ENCODE measurements at regions not wholly inside any gene's neighbourhood (a gene's known extent, or its start where the extent isn't known, plus 50 kb on each side); places are given as distances from the start of the nearest gene placed in this dataset.

DNA sequence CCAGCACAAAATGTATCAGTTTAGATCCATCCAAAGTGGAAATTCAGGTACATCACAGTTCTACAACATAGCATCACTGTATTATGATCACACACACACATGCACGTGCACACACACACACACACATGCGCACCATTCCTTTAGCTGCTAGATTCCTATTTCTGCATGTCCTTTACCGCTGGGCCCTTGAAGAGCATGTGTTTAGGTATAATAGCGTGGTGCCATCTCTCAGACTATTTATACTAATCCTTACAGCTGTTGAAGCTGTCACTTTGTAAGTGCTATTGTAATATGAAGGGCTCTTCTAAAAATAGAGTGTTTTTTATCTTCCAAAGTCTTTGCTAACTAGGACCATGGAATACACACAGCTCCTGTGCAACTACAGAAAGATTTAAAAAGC is 308.8 kb upstream of the TRPC7 start:
- WGBS, 3 donors: 48 to 73% (median 59%) methylated on average over 4 of the region's 4 CpGs
- H3K9me3 ChIP-seq: no peaks in the 10 kb centered on the region
- H3K36me3 ChIP-seq (ENCODE audit: insufficient read depth in 1 of 2, low read depth in 1 of 2): no peaks in the 10 kb centered on the region
- H3K4me1 ChIP-seq: no peaks in the 10 kb centered on the region
- no peak for DNase-seq
- TF ChIP-seq, protein P1, sequence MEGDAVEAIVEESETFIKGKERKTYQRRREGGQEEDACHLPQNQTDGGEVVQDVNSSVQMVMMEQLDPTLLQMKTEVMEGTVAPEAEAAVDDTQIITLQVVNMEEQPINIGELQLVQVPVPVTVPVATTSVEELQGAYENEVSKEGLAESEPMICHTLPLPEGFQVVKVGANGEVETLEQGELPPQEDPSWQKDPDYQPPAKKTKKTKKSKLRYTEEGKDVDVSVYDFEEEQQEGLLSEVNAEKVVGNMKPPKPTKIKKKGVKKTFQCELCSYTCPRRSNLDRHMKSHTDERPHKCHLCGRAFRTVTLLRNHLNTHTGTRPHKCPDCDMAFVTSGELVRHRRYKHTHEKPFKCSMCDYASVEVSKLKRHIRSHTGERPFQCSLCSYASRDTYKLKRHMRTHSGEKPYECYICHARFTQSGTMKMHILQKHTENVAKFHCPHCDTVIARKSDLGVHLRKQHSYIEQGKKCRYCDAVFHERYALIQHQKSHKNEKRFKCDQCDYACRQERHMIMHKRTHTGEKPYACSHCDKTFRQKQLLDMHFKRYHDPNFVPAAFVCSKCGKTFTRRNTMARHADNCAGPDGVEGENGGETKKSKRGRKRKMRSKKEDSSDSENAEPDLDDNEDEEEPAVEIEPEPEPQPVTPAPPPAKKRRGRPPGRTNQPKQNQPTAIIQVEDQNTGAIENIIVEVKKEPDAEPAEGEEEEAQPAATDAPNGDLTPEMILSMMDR (IDR thresholded peaks at IDR 0.05): no peak
- intact Hi-C loops (cut with DNase I): no loop called here
- no peaks in the 10 kb centered on the region for H3K27me3 ChIP-seq (ENCODE audit: insufficient read depth in 3 of 3, low read length in 2 of 3)
- no peak overlapping the region for H3K4me3 ChIP-seq
- no peak overlapping the region for H3K27ac ChIP-seq
- ATAC-seq: peak in 3 of 4 donors; percentile 75 to 86 (median 78)

DNA sequence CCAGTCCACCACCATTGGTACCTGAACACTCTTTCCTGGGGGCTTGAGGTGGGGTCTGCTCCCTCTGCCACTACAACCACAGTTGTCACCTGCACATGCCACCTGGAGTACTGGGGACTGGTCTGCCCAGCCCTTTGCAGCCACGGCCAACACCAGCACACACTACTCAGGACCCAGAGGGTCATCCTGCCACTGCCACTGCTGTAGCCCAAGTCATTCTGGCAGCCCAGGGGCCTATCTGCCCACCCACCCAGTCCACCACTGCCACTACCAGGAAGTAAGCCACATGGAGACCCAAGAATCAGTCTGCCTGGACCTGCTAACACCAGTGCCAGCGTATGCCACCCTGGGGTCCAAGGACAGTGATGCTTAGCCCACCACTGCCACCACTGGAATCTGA is 302.4 kb upstream of the TRPC7 start:
- ATAC-seq: no peak
- whole genome bisulfite sequencing, 3 donors: 84 to 95% (median 93%) methylated on average over 2 of the region's 2 CpGs

DNA sequence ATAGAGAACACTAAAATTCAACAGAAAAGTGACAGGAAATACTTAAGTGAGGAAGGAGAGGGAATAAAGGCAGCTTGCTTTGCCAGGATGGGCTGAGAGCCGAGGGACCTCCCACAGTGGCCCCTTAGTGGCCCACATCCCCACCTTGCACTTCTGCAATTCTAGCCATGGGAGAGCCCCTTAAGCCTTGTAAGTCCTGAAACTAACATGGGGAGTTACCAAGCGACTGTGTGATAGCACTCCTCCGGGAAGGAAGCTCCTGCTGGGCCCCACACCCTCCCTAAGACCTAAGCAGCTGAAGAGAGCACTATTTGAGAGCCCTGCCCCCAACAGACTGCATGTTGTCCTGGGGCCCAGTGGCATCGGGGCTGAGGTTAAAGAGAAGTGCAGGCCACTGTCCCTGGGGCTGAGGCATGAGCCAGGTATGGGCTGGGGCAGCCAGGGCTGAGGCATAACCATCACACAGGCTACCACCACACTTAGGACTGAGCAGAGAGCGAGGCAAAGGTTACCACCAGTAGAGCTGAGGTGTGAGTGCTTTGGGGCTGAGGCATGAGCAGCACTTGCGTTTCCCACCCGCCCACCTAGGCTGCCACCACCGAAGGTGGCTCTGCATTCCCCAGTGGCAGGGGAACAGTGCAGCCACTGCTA is 301.8 kb upstream of the TRPC7 start:
- no peak for ATAC-seq
- intact Hi-C loops (cut with DNase I): no loop called here
- DNase-seq: no peak
- H3K27me3 ChIP-seq (ENCODE audit: insufficient read depth in 3 of 3, low read length in 2 of 3): peaks cover 0 to 2% (median 0%) of the 10 kb centered on the region in 3 donors
- H3K9me3 ChIP-seq: no peaks in the 10 kb centered on the region
- TF ChIP-seq, protein P1 (IDR thresholded peaks at IDR 0.05): no peak
- H3K27ac ChIP-seq: no peak overlapping the region
- no peak overlapping the region for H3K4me3 ChIP-seq
- WGBS, 3 donors: 54 to 59% (median 58%) methylated on average over 8 of the region's 8 CpGs
- H3K4me1 ChIP-seq: no peaks in the 10 kb centered on the region
- no peaks in the 10 kb centered on the region for H3K36me3 ChIP-seq (ENCODE audit: insufficient read depth in 1 of 2, low read depth in 1 of 2)

More for the DNA sequence above, 302.4 kb upstream of the TRPC7 start:
- intact Hi-C loops (cut with DNase I): no loop called here
- no peaks in the 10 kb centered on the region for H3K36me3 ChIP-seq (ENCODE audit: insufficient read depth in 1 of 2, low read depth in 1 of 2)
- H3K27me3 ChIP-seq (ENCODE audit: insufficient read depth in 3 of 3, low read length in 2 of 3): peaks cover 0 to 2% (median 0%) of the 10 kb centered on the region in 3 donors
- no peaks in the 10 kb centered on the region for H3K9me3 ChIP-seq
- H3K27ac ChIP-seq: no peak overlapping the region
- TF ChIP-seq, protein P1 (IDR thresholded peaks at IDR 0.05): no peak
- H3K4me3 ChIP-seq: no peak overlapping the region
- H3K4me1 ChIP-seq: no peaks in the 10 kb centered on the region
- DNase-seq: no peak

GRCh38 chr5:136665331-136665730 is 300.0 kb upstream of the TRPC7 start:
- no peaks in the 10 kb centered on the region for H3K9me3 ChIP-seq
- no peaks in the 10 kb centered on the region for H3K36me3 ChIP-seq (ENCODE audit: insufficient read depth in 1 of 2, low read depth in 1 of 2)
- no peaks in the 10 kb centered on the region for H3K4me1 ChIP-seq
- peaks cover 0 to 2% (median 0%) of the 10 kb centered on the region in 3 donors for H3K27me3 ChIP-seq (ENCODE audit: insufficient read depth in 3 of 3, low read length in 2 of 3)
- H3K27ac ChIP-seq: no peak overlapping the region
- no peak overlapping the region for H3K4me3 ChIP-seq
- intact Hi-C loops (cut with DNase I): no loop called here
- ATAC-seq (no peak), DNase-seq (no peak)
- 7 to 25% (median 21%) methylated on average over 1 of the region's 1 CpG for WGBS, 3 donors
- TF ChIP-seq, protein P1 (IDR thresholded peaks at IDR 0.05): no peak

- WGBS, 3 donors: 28 to 53% (median 30%) methylated on average over 2 of the region's 2 CpGs
- Histone ChIP-seq H3K27ac (no peak overlapping the region), H3K9me3 (no peaks in the 10 kb centered on the region), H3K4me1 (no peaks in the 10 kb centered on the region), H3K4me3 (no peak overlapping the region), H3K36me3 (ENCODE audit: insufficient read depth in 1 of 2, low read depth in 1 of 2) (no peaks in the 10 kb centered on the region), H3K27me3 (ENCODE audit: insufficient read depth in 3 of 3, low read length in 2 of 3) (peaks cover 0 to 2% (median 0%) of the 10 kb centered on the region in 3 donors)
- ATAC-seq (no peak), DNase-seq (no peak)
- TF ChIP-seq, protein P1 (IDR thresholded peaks at IDR 0.05): no peak
- intact Hi-C loops (cut with DNase I): no loop called here
These were observed 295.7 kb upstream of the TRPC7 start for GRCh38 chr5:136661026-136661425.
